ENCODE measurements at regions not wholly inside any gene's neighbourhood (a gene's known extent, or its start where the extent isn't known, plus 50 kb on each side); places are given as distances from the start of the nearest gene placed in this dataset.

DNA sequence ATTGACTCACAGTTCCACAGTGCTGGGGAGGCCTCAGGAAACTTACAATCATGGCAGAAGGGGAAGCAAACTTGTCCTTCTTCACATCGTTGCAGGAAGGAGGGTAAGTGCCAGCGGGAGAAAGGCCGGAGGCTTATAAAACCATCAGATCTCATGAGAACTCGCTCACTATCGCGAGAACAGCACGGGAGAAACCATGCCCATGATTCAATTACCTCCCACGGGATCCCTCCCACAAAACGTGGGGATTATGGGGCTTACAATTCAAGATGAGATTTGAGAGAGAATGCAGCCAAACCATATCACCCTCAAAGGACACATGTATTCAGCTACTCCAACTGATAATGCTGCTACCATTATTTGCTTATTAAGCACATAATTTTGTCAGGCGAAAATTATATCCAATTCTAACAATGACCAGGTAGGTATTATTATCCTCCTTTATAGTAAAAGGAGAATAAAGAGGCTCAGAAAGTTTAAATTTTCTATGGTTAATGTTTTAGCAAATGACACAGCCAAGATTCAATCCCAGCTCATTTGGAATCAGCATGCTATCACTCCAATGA, 327.2 kb upstream of the CDIN1 start:
- TF ChIP-seq POLR2AphosphoS5 (IDR thresholded peaks at IDR 0.05; ENCODE audit: low read depth, low read length) (no peak), POLR2A (IDR thresholded peaks at IDR 0.05; ENCODE audit: low read depth, low read length) (no peak), TAF1 (IDR thresholded peaks at IDR 0.05; ENCODE audit: borderline replicate concordance, low read depth, low read length) (no peak)
